K562 (cell line): ENCODE measurements at regions not wholly inside any gene's neighbourhood (a gene's known extent, or its start where the extent isn't known, plus 50 kb on each side); places are given as distances from the start of the nearest gene placed in this dataset.

Experiments used
- ATAC-seq: fragments of 200-7000 bp; cut with Tn5 transposase; 3 replicates; pipeline ENCODE4 v1.9.1; 2020; ENCODE audit warnings: moderate library complexity
- BruUV-seq: library from RNA; stranded (reverse); fragments of 400-500 nt; replicated peaks from 2 replicates; lab custom pipeline; 2021; lab: Mats Ljungman, UMichigan
- CTCF ChIA-PET: fragments of 300-600 bp; formaldehyde crosslinking; extraction: SDS; loops from one replicate; lab custom pipeline; 2021; ENCODE audit warnings: low intra/inter-chr PET ratio; lab: Yijun Ruan, JAX
- POLR2A ChIA-PET: fragments of 300-600, 350-650 bp; sonication (Branson Sonifier 250); formaldehyde crosslinking; extraction: SDS; loops from one replicate; lab custom pipeline; 2021; ENCODE audit warnings: antibody characterized with exemption, inconsistent platforms; lab: Yijun Ruan, JAX
- DNase-seq, 4 experiments: peaks; one replicate each; pipeline versions ENCODE4 v3.0.0 to v3.0.0-alpha.2; 2011 to 2018; ENCODE audit warnings: low spot score in 3 of 4, mixed read lengths in 3 of 4; ENCODE audit errors: extremely low read depth in 1 of 4
- FAIRE-seq: peaks from 2 replicates; lab custom pipeline; 2011; peaks lifted over from hg19 to GRCh38; lab: Jason Lieb, UNC
- H2AFZ ChIP-seq: 2 replicates; pipeline ENCODE4 v1.6.0; 2011; ENCODE audit warnings: low read depth, low read length, control low read depth, inconsistent platforms
- H3K27ac ChIP-seq: fragments of 200-600 bp; 3 replicates; pipeline ENCODE4 v1.8.0; 2011; ENCODE audit warnings: low read depth, mild to moderate bottlenecking, control low read depth, inconsistent platforms, low read length, moderate library complexity, mixed read lengths; ENCODE audit errors: extremely low read depth
- H3K27me3 ChIP-seq, 2 experiments: fragments of 300-600 bp in 1 of 2; 2 replicates in 1 of 2; 3 replicates in 1 of 2; pipeline versions ENCODE4 v1.6.0 to v1.8.0; 2011; ENCODE audit warnings: inconsistent platforms in 2 of 2, low read length in 2 of 2, mild to moderate bottlenecking in 1 of 2, mixed read lengths in 1 of 2, moderate library complexity in 1 of 2; ENCODE audit not compliant: control insufficient read depth in 2 of 2, insufficient read depth in 2 of 2
- H3K36me3 ChIP-seq: fragments of 300-600 bp; 3 replicates; pipeline ENCODE4 v1.8.0; 2011; ENCODE audit warnings: mild to moderate bottlenecking, low read length, inconsistent platforms; ENCODE audit not compliant: control insufficient read depth, insufficient read depth
- H3K4me1 ChIP-seq, 2 experiments: fragments of 200-600 bp in 1 of 2; replicated peaks in 1 of 2; 2 replicates in 1 of 2; 3 replicates in 1 of 2; pipeline versions ENCODE4 v1.5.1 to v1.8.0; 2011; ENCODE audit warnings: inconsistent platforms in 2 of 2, low read length in 2 of 2, mild to moderate bottlenecking in 1 of 2, mixed read lengths in 1 of 2, moderate library complexity in 1 of 2; ENCODE audit not compliant: control insufficient read depth in 2 of 2, insufficient read depth in 2 of 2
- H3K4me2 ChIP-seq: 2 replicates; pipeline ENCODE4 v1.6.1; 2011; ENCODE audit warnings: low read length, control low read depth, inconsistent platforms, mixed read lengths; ENCODE audit not compliant: insufficient read depth
- H3K4me3 ChIP-seq: fragments of 200-600 bp; sonication (generic), shearing (Covaris generic); 2 replicates; pipeline ENCODE4 v1.5.1; 2016; ENCODE audit warnings: control low read depth, inconsistent platforms
- H3K79me2 ChIP-seq: fragments of 200-600 bp; 3 replicates; pipeline ENCODE4 v1.8.0; 2011; ENCODE audit warnings: low read length, inconsistent platforms; ENCODE audit not compliant: control insufficient read depth, insufficient read depth
- H3K9ac ChIP-seq, 2 experiments: 2 replicates each; pipeline versions ENCODE4 v1.6.0 to v1.6.1; 2011; ENCODE audit warnings: low read depth in 2 of 2, low read length in 2 of 2, control low read depth in 1 of 2, inconsistent platforms in 1 of 2, mild to moderate bottlenecking in 1 of 2, mixed read lengths in 1 of 2; ENCODE audit not compliant: insufficient read depth in 1 of 2
- H3K9me1 ChIP-seq: one replicate; pipeline ENCODE4 v1.6.0; 2011; ENCODE audit warnings: inconsistent platforms, mild to moderate bottlenecking, low read length, moderate library complexity; ENCODE audit not compliant: control insufficient read depth, insufficient read depth
- H3K9me3 ChIP-seq: replicated peaks from 2 replicates; pipeline ENCODE4 v1.5.1; 2011; ENCODE audit warnings: low read depth, low read length, inconsistent platforms; ENCODE audit not compliant: control insufficient read depth, insufficient read depth
- H4K20me1 ChIP-seq: replicated peaks from 2 replicates; pipeline ENCODE4 v1.6.1; 2011; ENCODE audit warnings: low read length, inconsistent platforms, mixed read lengths; ENCODE audit not compliant: control insufficient read depth, insufficient read depth
- IRF1 ChIP-seq: sonication (generic); formaldehyde crosslinking; IDR thresholded peaks from 2 replicates; pipeline ENCODE4 v1.8.0; 2022; ENCODE audit warnings: missing genetic modification reagents, mild to moderate bottlenecking, borderline replicate concordance
- KDM2B ChIP-seq: fragments of 250-450 bp; sonication (Bioruptor Pico); IDR thresholded peaks from 2 replicates; pipeline ENCODE4 v1.8.0; 2021; ENCODE audit warnings: mild to moderate bottlenecking, moderate library complexity
- LEF1 ChIP-seq: fragments of 450-650 bp; IDR thresholded peaks from 2 replicates; pipeline ENCODE4 v1.6.1; 2016; ENCODE audit warnings: mild to moderate bottlenecking
- NR2F6 ChIP-seq: fragments of 450-650 bp; formaldehyde crosslinking; IDR thresholded peaks from 2 replicates; pipeline ENCODE4 v1.4.0; 2020; ENCODE audit warnings: mild to moderate bottlenecking
- NR3C1 ChIP-seq: sonication (generic); formaldehyde crosslinking; IDR thresholded peaks from 2 replicates; pipeline ENCODE4 v1.8.1; 2022; ENCODE audit warnings: missing genetic modification reagents
- PTRF ChIP-seq: fragments of 450-650 bp; IDR thresholded peaks from 2 replicates; pipeline ENCODE4 v1.6.1; 2016; ENCODE audit warnings: mild to moderate bottlenecking, missing genetic modification characterization, missing compliant biosample characterization
- PTTG1 ChIP-seq: fragments of 450-650 bp; IDR thresholded peaks from 2 replicates; pipeline ENCODE4 v1.6.1; 2016; ENCODE audit warnings: low read depth, mild to moderate bottlenecking, missing genetic modification characterization, missing compliant biosample characterization
- RBFOX2 ChIP-seq: fragments of 200-400 bp; formaldehyde crosslinking; IDR thresholded peaks from 2 replicates; pipeline ENCODE4 v1.6.1; 2017; ENCODE audit warnings: low read depth, mild to moderate bottlenecking, low read length, moderate library complexity
- ZNF507 ChIP-seq: conservative IDR thresholded peaks from 2 replicates; pipeline ENCODE4 v1.6.1; 2017; ENCODE audit warnings: missing genetic modification characterization, missing compliant biosample characterization
- ZNF551 ChIP-seq: fragments of 250-450 bp; sonication (Bioruptor Pico); IDR thresholded peaks from 2 replicates; pipeline ENCODE4 v1.5.0; 2021; ENCODE audit warnings: mild to moderate bottlenecking, moderate library complexity
- WGBS: fragments of 100-300 bp; shearing (Covaris generic); methylation state at CpG from one replicate; pipeline ENCODE4 v1.1.6; 2016; ENCODE audit warnings: low coverage, mixed read lengths; ENCODE audit not compliant: insufficient coverage; ENCODE audit errors: missing lambda C conversion rate; 5-methylcytosine and 5-hydroxymethylcytosine counted together
- in situ Hi-C: fragments of 300-500 bp; cut with MboI; formaldehyde crosslinking; loops from 4 replicates; pipeline ENCODE4 v1.15.0; 2018; ENCODE audit warnings: inconsistent platforms, mixed read lengths
- intact Hi-C: fragments of 100-400 bp; cut with micrococcal nuclease; formaldehyde crosslinking; loops from 2 replicates; pipeline ENCODE4 v1.14.2; 2022
- TF ChIP-seq, protein P1 (sequence below): fragments of 250-450 bp; sonication (Bioruptor Pico); IDR thresholded peaks from 2 replicates; pipeline ENCODE4 v1.8.0; 2021; ENCODE audit warnings: mild to moderate bottlenecking, moderate library complexity

- CTCF ChIA-PET: no interaction called here
- no TSS peak for BruUV-seq
Measured at GRCh38 chr6:147625946-147626345, 117.5 kb downstream of the SAMD5 start.

More at GRCh38 chr6:147625946-147626345, 117.5 kb downstream of the SAMD5 start:
- WGBS: 19% methylated on average over 2 of the region's 2 CpGs
- no peak overlapping the region for H3K4me2 ChIP-seq
- POLR2A ChIA-PET: interaction anchor here (0.7 to 1.8 kb wide), 3 partner anchors 12 to 56 kb away, joined by 3 to 7 read pairs (median 3); no protein-coding TSS in a partner anchor
- no peak overlapping the region for H3K4me3 ChIP-seq
- intact Hi-C loops: no loop called here
- H3K4me1 ChIP-seq: no peaks in the 10 kb centered on the region
- no peaks in the 10 kb centered on the region for H3K36me3 ChIP-seq
- no peaks in the 10 kb centered on the region for H3K9me1 ChIP-seq
- no peaks in the 10 kb centered on the region for H4K20me1 ChIP-seq
- H3K27me3 ChIP-seq: peaks cover 5 to 18% of the 10 kb centered on the region in 2 experiments; a peak in 4 of 5 replicates
- no peak overlapping the region for H3K9ac ChIP-seq
- H3K27ac ChIP-seq: no peak overlapping the region
- no peak for DNase-seq
- H3K79me2 ChIP-seq: no peaks in the 10 kb centered on the region
- TF ChIP-seq, protein P1, sequence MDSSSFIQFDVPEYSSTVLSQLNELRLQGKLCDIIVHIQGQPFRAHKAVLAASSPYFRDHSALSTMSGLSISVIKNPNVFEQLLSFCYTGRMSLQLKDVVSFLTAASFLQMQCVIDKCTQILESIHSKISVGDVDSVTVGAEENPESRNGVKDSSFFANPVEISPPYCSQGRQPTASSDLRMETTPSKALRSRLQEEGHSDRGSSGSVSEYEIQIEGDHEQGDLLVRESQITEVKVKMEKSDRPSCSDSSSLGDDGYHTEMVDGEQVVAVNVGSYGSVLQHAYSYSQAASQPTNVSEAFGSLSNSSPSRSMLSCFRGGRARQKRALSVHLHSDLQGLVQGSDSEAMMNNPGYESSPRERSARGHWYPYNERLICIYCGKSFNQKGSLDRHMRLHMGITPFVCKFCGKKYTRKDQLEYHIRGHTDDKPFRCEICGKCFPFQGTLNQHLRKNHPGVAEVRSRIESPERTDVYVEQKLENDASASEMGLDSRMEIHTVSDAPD (CRISPR knock-in tag): no peak
- TF ChIP-seq LEF1 (no peak), KDM2B (CRISPR knock-in tag) (no peak), PTRF (tag) (no peak), ZNF507 (no peak), RBFOX2 (no peak), NR3C1 (CRISPR knock-in tag) (no peak), IRF1 (CRISPR knock-in tag) (no peak), ZNF551 (CRISPR knock-in tag) (no peak), PTTG1 (tag) (no peak), NR2F6 (CRISPR knock-in tag) (no peak)
- TF ChIP-seq, all 486 proteins: peak for 0
- Histone ChIP-seq H3K9me3 (no peaks in the 10 kb centered on the region), H2AFZ (no peak overlapping the region)
- ATAC-seq (no peak), FAIRE-seq (no peak)
- in situ Hi-C loops: no loop called here
